ENCODE measurements at regions not wholly inside any gene's neighbourhood (a gene's known extent, or its start where the extent isn't known, plus 50 kb on each side); places are given as distances from the start of the nearest gene placed in this dataset.

DNA sequence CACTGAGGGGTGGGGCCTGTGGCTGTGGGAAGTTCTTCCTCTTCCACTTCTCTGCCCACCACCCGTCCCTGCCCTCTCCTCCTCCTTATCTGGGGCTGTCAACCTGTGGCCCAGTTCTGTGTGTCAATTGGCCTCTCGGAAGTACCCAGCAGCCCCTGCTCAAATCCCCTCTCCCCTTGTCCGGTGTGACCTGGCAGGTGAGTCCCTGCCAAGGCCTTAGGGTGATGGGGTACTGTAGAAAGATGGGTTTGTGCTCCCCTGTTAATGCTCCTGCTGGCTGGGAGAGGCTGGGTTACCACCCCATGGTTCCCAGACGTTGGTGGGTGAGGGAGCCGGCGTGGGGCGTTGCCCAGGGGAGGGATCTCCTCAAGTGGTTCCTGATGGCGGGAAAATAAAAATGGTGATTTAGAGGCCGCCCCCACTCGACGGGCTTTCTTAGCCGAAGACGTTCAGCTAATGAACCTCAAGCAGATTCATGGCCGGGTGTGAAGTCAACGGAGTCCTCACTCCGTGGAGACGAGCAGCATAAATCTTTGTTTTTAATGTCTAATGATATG is 141.2 kb downstream of the URI1 start:
- intact Hi-C loops (cut with DNase I) = no loop called here
- no peak for DNase-seq (ENCODE audit: extremely low spot score in 2 of 2)
- no peak for TF ChIP-seq POLR2AphosphoS5 (IDR thresholded peaks at IDR 0.05; ENCODE audit: insufficient read depth in 1 of 2, low read depth in 1 of 2)
- TF ChIP-seq POLR2A (IDR thresholded peaks at IDR 0.05) = no peak
- TF ChIP-seq, protein P1, sequence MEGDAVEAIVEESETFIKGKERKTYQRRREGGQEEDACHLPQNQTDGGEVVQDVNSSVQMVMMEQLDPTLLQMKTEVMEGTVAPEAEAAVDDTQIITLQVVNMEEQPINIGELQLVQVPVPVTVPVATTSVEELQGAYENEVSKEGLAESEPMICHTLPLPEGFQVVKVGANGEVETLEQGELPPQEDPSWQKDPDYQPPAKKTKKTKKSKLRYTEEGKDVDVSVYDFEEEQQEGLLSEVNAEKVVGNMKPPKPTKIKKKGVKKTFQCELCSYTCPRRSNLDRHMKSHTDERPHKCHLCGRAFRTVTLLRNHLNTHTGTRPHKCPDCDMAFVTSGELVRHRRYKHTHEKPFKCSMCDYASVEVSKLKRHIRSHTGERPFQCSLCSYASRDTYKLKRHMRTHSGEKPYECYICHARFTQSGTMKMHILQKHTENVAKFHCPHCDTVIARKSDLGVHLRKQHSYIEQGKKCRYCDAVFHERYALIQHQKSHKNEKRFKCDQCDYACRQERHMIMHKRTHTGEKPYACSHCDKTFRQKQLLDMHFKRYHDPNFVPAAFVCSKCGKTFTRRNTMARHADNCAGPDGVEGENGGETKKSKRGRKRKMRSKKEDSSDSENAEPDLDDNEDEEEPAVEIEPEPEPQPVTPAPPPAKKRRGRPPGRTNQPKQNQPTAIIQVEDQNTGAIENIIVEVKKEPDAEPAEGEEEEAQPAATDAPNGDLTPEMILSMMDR (IDR thresholded peaks at IDR 0.05) = no peak

GRCh38 chr19:30083701-30084156 is 141.7 kb downstream of the URI1 start:
- DNase-seq (ENCODE audit: extremely low spot score in 2 of 2) = no peak
- no peak overlapping the region for H3K4me3 ChIP-seq
- H3K9me3 ChIP-seq = no peaks in the 10 kb centered on the region
- intact Hi-C loops (cut with DNase I) = no loop called here
- no peaks in the 10 kb centered on the region for H3K4me1 ChIP-seq
- H3K27me3 ChIP-seq = no peaks in the 10 kb centered on the region
- no peak overlapping the region for H3K27ac ChIP-seq
- TF ChIP-seq POLR2AphosphoS5 (IDR thresholded peaks at IDR 0.05; ENCODE audit: insufficient read depth in 1 of 2, low read depth in 1 of 2) = no peak
- no peak for TF ChIP-seq POLR2A (IDR thresholded peaks at IDR 0.05)
- TF ChIP-seq, protein P1 (IDR thresholded peaks at IDR 0.05) = no peak
- no peaks in the 10 kb centered on the region for H3K36me3 ChIP-seq

More for the DNA sequence above, 141.2 kb downstream of the URI1 start:
- no peaks in the 10 kb centered on the region for H3K9me3 ChIP-seq
- H3K36me3 ChIP-seq = no peaks in the 10 kb centered on the region
- H3K4me3 ChIP-seq = no peak overlapping the region
- no peaks in the 10 kb centered on the region for H3K4me1 ChIP-seq
- no peak overlapping the region for H3K27ac ChIP-seq
- H3K27me3 ChIP-seq = no peaks in the 10 kb centered on the region

GRCh38 chr19:30084390-30084819 is 142.4 kb downstream of the URI1 start:
- H3K27ac ChIP-seq = no peak overlapping the region
- DNase-seq (ENCODE audit: extremely low spot score in 2 of 2) = no peak
- H3K9me3 ChIP-seq = no peaks in the 10 kb centered on the region
- no peaks in the 10 kb centered on the region for H3K36me3 ChIP-seq
- TF ChIP-seq, protein P1 (IDR thresholded peaks at IDR 0.05) = no peak
- no peak for TF ChIP-seq POLR2AphosphoS5 (IDR thresholded peaks at IDR 0.05; ENCODE audit: insufficient read depth in 1 of 2, low read depth in 1 of 2)
- no peak for TF ChIP-seq POLR2A (IDR thresholded peaks at IDR 0.05)
- intact Hi-C loops (cut with DNase I) = no loop called here
- H3K4me1 ChIP-seq = no peaks in the 10 kb centered on the region
- no peak overlapping the region for H3K4me3 ChIP-seq
- H3K27me3 ChIP-seq = no peaks in the 10 kb centered on the region

DNA sequence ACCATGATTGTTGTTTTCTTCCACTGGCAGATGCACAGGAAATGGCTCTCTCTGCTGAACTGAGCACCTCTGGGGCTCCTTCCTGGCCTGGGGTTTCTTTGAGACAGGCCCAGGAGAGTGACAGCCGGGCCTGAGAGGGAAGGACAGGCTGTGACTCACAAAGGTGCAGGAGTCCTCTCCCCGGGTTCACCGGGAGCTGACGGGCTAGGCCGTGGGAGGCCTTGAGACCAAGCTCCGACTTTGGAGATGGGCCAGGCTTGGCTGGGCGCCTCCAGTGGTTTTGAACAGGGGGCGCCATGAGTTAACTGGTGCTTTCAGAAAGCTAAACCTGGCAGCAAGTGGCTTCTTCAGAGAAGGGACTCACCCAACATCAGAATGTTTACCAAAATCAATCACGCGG is 143.4 kb downstream of the URI1 start:
- intact Hi-C loops (cut with DNase I) = no loop called here
- no peaks in the 10 kb centered on the region for H3K9me3 ChIP-seq
- no peaks in the 10 kb centered on the region for H3K4me1 ChIP-seq
- DNase-seq (ENCODE audit: extremely low spot score in 2 of 2) = no peak
- no peak overlapping the region for H3K4me3 ChIP-seq
- H3K36me3 ChIP-seq = no peaks in the 10 kb centered on the region
- no peak for TF ChIP-seq POLR2AphosphoS5 (IDR thresholded peaks at IDR 0.05; ENCODE audit: insufficient read depth in 1 of 2, low read depth in 1 of 2)
- TF ChIP-seq POLR2A (IDR thresholded peaks at IDR 0.05) = no peak
- TF ChIP-seq, protein P1 (IDR thresholded peaks at IDR 0.05) = no peak
- H3K27ac ChIP-seq = no peak overlapping the region
- no peaks in the 10 kb centered on the region for H3K27me3 ChIP-seq

DNA sequence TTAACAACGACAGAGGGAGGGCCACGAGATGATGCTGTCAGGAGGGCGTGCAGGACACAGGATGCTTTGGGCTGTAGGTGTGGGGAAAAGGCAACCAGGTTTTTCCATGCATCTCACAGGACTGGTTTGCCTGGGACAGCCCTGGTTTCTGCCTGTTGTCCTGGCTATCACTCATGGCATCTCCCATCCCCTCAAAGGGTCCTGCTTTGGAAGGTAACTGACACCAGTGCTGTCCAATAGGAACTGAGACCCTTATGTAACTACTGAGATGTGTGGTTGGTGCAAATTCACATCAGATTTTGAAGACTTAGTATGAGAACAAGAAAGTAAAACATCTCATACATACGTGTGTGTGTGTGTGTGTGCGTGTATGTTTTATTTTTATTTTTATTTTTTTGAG is 144.2 kb downstream of the URI1 start:
- Histone ChIP-seq H3K27ac (no peak overlapping the region), H3K9me3 (no peaks in the 10 kb centered on the region), H3K36me3 (no peaks in the 10 kb centered on the region), H3K4me3 (no peak overlapping the region), H3K27me3 (no peaks in the 10 kb centered on the region), H3K4me1 (no peaks in the 10 kb centered on the region)
- no peak for TF ChIP-seq POLR2AphosphoS5 (IDR thresholded peaks at IDR 0.05; ENCODE audit: insufficient read depth in 1 of 2, low read depth in 1 of 2)
- TF ChIP-seq, protein P1 (IDR thresholded peaks at IDR 0.05) = no peak
- TF ChIP-seq POLR2A (IDR thresholded peaks at IDR 0.05) = no peak
- DNase-seq (ENCODE audit: extremely low spot score in 2 of 2) = no peak
- intact Hi-C loops (cut with DNase I) = no loop called here
